HEK293T (cell line): ENCODE measurements at regions not wholly inside any gene's neighbourhood (a gene's known extent, or its start where the extent isn't known, plus 50 kb on each side); places are given as distances from the start of the nearest gene placed in this dataset.

Experiments
- SP1 ChIP-seq: fragments of 450-650 bp; IDR thresholded peaks from 2 replicates; pipeline ENCODE4 v1.6.1; 2017
- ZNF384 ChIP-seq: fragments of 450-650 bp; IDR thresholded peaks from 2 replicates; pipeline ENCODE4 v1.6.1; 2016

- no peak for TF ChIP-seq ZNF384
- TF ChIP-seq SP1: no peak
These were observed 512.1 kb downstream of the SQOR start for GRCh38 chr15:46146915-46147314.
